ENCODE measurements at regions not wholly inside any gene's neighbourhood (a gene's known extent, or its start where the extent isn't known, plus 50 kb on each side); places are given as distances from the start of the nearest gene placed in this dataset.

- TF ChIP-seq EZH2 (IDR thresholded peaks at IDR 0.05; ENCODE audit: low read depth) (no peak), CTCF (conservative IDR thresholded peaks at IDR 0.05) (no peak)
Observed at GRCh38 chr11:98409069-98409468, 611.7 kb upstream of the CNTN5 start.

Data from PC-9 (cell line).